GM19238 (cell line): ENCODE measurements at regions not wholly inside any gene's neighbourhood (a gene's known extent, or its start where the extent isn't known, plus 50 kb on each side); places are given as distances from the start of the nearest gene placed in this dataset.
A peak's percentile ranks its signal among the peaks of the same experiment; 100 is the strongest.

Experiments used
- DNase-seq: peaks from one replicate; pipeline ENCODE4 v3.0.0; 2011; ENCODE audit warnings: low spot score; ENCODE audit not compliant: insufficient read length

GRCh38 chr4:11791797-11792196 is 363.1 kb upstream of the HS3ST1 start:
- no peak for DNase-seq

- no peak for DNase-seq
These were observed 361.5 kb upstream of the HS3ST1 start for GRCh38 chr4:11790230-11790629.

GRCh38 chr4:11783588-11783987 is 354.9 kb upstream of the HS3ST1 start:
- DNase-seq, result no peak

- no peak for DNase-seq
These were observed 354.2 kb upstream of the HS3ST1 start for GRCh38 chr4:11782859-11783258.

- DNase-seq, result no peak
These were observed 348.8 kb upstream of the HS3ST1 start for GRCh38 chr4:11777447-11777846.

GRCh38 chr4:11774346-11774745 is 345.7 kb upstream of the HS3ST1 start:
- no peak for DNase-seq

- no peak for DNase-seq
These were observed 345.1 kb upstream of the HS3ST1 start for GRCh38 chr4:11773798-11774197.

- no peak for DNase-seq
These were observed 340.7 kb upstream of the HS3ST1 start for GRCh38 chr4:11769434-11769833.

GRCh38 chr4:11768251-11768972 is 339.7 kb upstream of the HS3ST1 start:
- no peak for DNase-seq

GRCh38 chr4:11765849-11766453 is 337.3 kb upstream of the HS3ST1 start:
- peak; percentile 4 for DNase-seq

- no peak for DNase-seq
These were observed 319.6 kb upstream of the HS3ST1 start for GRCh38 chr4:11748164-11748872.

GRCh38 chr4:11746734-11747133 is 318.0 kb upstream of the HS3ST1 start:
- DNase-seq, result no peak

GRCh38 chr4:11743976-11744375 is 315.3 kb upstream of the HS3ST1 start:
- no peak for DNase-seq

GRCh38 chr4:11743236-11743635 is 314.5 kb upstream of the HS3ST1 start:
- DNase-seq, result no peak

GRCh38 chr4:11741190-11741652 is 312.5 kb upstream of the HS3ST1 start:
- DNase-seq, result no peak

- DNase-seq, result no peak
These were observed 311.3 kb upstream of the HS3ST1 start for GRCh38 chr4:11739992-11740391.

- no peak for DNase-seq
These were observed 308.3 kb upstream of the HS3ST1 start for GRCh38 chr4:11736978-11737377.

GRCh38 chr4:11735651-11736050 is 307.0 kb upstream of the HS3ST1 start:
- no peak for DNase-seq

- DNase-seq, result no peak
These were observed 303.5 kb upstream of the HS3ST1 start for GRCh38 chr4:11732155-11732554.

- no peak for DNase-seq
These were observed 301.9 kb upstream of the HS3ST1 start for GRCh38 chr4:11730545-11730944.

GRCh38 chr4:11729548-11729947 is 300.9 kb upstream of the HS3ST1 start:
- no peak for DNase-seq

GRCh38 chr4:11727903-11728564 is 299.3 kb upstream of the HS3ST1 start:
- DNase-seq, result no peak
